Thyroid gland (tissue), 4 donors: ENCODE measurements at regions not wholly inside any gene's neighbourhood (a gene's known extent, or its start where the extent isn't known, plus 50 kb on each side); places are given as distances from the start of the nearest gene placed in this dataset.

Experiments used
- DNase-seq, 2 donors: peaks; one replicate each; pipeline ENCODE4 v3.0.0-alpha.2; 2019
- H3K27ac ChIP-seq, 3 donors: fragments of 200-600 bp; sonication (generic); 1 replicate in 2 of 3; 2 replicates in 1 of 3; pipeline ENCODE4 v1.5.1; 2016 to 2019; ENCODE audit warnings: mild to moderate bottlenecking in 1 of 3, moderate library complexity in 1 of 3
- H3K27me3 ChIP-seq: fragments of 200-600 bp; sonication (generic); one replicate; pipeline ENCODE4 v1.5.1; 2019
- H3K36me3 ChIP-seq, 2 donors: fragments of 200-600 bp; sonication (generic); one replicate each; pipeline ENCODE4 v1.5.1; 2016 to 2019
- H3K4me1 ChIP-seq, 2 donors: fragments of 200-600 bp; sonication (generic); one replicate each; pipeline ENCODE4 v1.5.1; 2017 to 2019
- H3K4me3 ChIP-seq, 3 donors: fragments of 200-600 bp; sonication (generic); replicated peaks in 1 of 3; 1 replicate in 2 of 3; 2 replicates in 1 of 3; pipeline ENCODE4 v1.5.1; 2016; ENCODE audit warnings: mild to moderate bottlenecking in 1 of 3
- H3K9me3 ChIP-seq: fragments of 200-600 bp; sonication (generic); one replicate; pipeline ENCODE4 v1.5.1; 2017
- CTCF ChIP-seq, 6 experiments: fragments of 200-600 bp in 3 of 6; fragments of 450-650 bp in 3 of 6; sonication (generic) in 3 of 6; IDR thresholded peaks; one replicate each; pipeline ENCODE4 v1.5.1; 2016 to 2019; ENCODE audit warnings: antibody characterized with exemption in 6 of 6, mild to moderate bottlenecking in 2 of 6, inconsistent platforms in 1 of 6, moderate library complexity in 1 of 6
- POLR2A ChIP-seq, 2 donors: fragments of 450-650 bp; IDR thresholded peaks; one replicate each; pipeline ENCODE4 v1.6.1; 2017; ENCODE audit warnings: antibody characterized with exemption in 2 of 2, mild to moderate bottlenecking in 2 of 2, moderate library complexity in 1 of 2
- WGBS, 2 donors: methylation state at CpG; one replicate each; pipeline ENCODE4 v1.1.5; 2017; 5-methylcytosine and 5-hydroxymethylcytosine counted together
- intact Hi-C: fragments of 100-400 bp; cut with DNase I; formaldehyde crosslinking; loops from one replicate; pipeline ENCODE4 v1.15.1; 2023

GRCh38 chr3:81303321-81303720, 458.1 kb downstream of the GBE1 start:
- Histone ChIP-seq H3K4me3 (no peak overlapping the region), H3K27me3 (no peaks in the 10 kb centered on the region), H3K27ac (no peak overlapping the region), H3K4me1 (no peaks in the 10 kb centered on the region), H3K36me3 (no peaks in the 10 kb centered on the region), H3K9me3 (no peaks in the 10 kb centered on the region)
- TF ChIP-seq POLR2A (IDR thresholded peaks at IDR 0.05): no peak
- intact Hi-C loops: no loop called here
- DNase-seq: no peak
- 86% methylated on average over 2 of the region's 2 CpGs for WGBS, 2 donors

- Histone ChIP-seq H3K27ac (no peak overlapping the region), H3K9me3 (no peaks in the 10 kb centered on the region), H3K27me3 (no peaks in the 10 kb centered on the region), H3K4me3 (no peak overlapping the region), H3K4me1 (no peaks in the 10 kb centered on the region), H3K36me3 (no peaks in the 10 kb centered on the region)
- WGBS, 2 donors: 20 to 24% methylated on average over 1 of the region's 1 CpG
- intact Hi-C loops: no loop called here
- peak; percentile 7 to 21 for DNase-seq
- TF ChIP-seq POLR2A (IDR thresholded peaks at IDR 0.05) (no peak), CTCF (IDR thresholded peaks at IDR 0.05) (peak in 3 of 6 experiments; percentile 41 to 60 (median 52))
Observed at GRCh38 chr3:81302045-81302444, 459.4 kb downstream of the GBE1 start.

GRCh38 chr3:81301230-81301629, 460.2 kb downstream of the GBE1 start:
- DNase-seq: no peak
- Histone ChIP-seq H3K4me3 (no peak overlapping the region), H3K27ac (no peak overlapping the region), H3K36me3 (no peaks in the 10 kb centered on the region), H3K9me3 (no peaks in the 10 kb centered on the region), H3K27me3 (no peaks in the 10 kb centered on the region), H3K4me1 (no peaks in the 10 kb centered on the region)
- 89 to 92% methylated on average over 1 of the region's 1 CpG for WGBS, 2 donors
- intact Hi-C loops: no loop called here
- TF ChIP-seq CTCF (IDR thresholded peaks at IDR 0.05) (no peak), POLR2A (IDR thresholded peaks at IDR 0.05) (no peak)

- Histone ChIP-seq H3K4me1 (no peaks in the 10 kb centered on the region), H3K4me3 (no peak overlapping the region), H3K27ac (no peak overlapping the region), H3K9me3 (no peaks in the 10 kb centered on the region), H3K27me3 (no peaks in the 10 kb centered on the region), H3K36me3 (no peaks in the 10 kb centered on the region)
- no peak for DNase-seq
- TF ChIP-seq CTCF (IDR thresholded peaks at IDR 0.05) (no peak), POLR2A (IDR thresholded peaks at IDR 0.05) (no peak)
- intact Hi-C loops: no loop called here
- WGBS, 2 donors: 47 to 51% methylated on average over 8 of the region's 8 CpGs
Observed at GRCh38 chr3:81300324-81300927, 461.0 kb downstream of the GBE1 start.

- Histone ChIP-seq H3K27ac (no peak overlapping the region), H3K27me3 (no peaks in the 10 kb centered on the region), H3K36me3 (no peaks in the 10 kb centered on the region), H3K4me3 (no peak overlapping the region), H3K4me1 (no peaks in the 10 kb centered on the region), H3K9me3 (no peaks in the 10 kb centered on the region)
- TF ChIP-seq CTCF (IDR thresholded peaks at IDR 0.05) (no peak), POLR2A (IDR thresholded peaks at IDR 0.05) (no peak)
- intact Hi-C loops: no loop called here
- 81 to 82% methylated on average over 3 of the region's 3 CpGs for WGBS, 2 donors
- DNase-seq: no peak
Observed at GRCh38 chr3:81299481-81299880, 462.0 kb downstream of the GBE1 start.
